Activated CD4-positive, alpha-beta memory T cell treated with anti-CD3 and anti-CD28 coated beads for 36 hours (primary cell): ENCODE measurements at regions not wholly inside any gene's neighbourhood (a gene's known extent, or its start where the extent isn't known, plus 50 kb on each side); places are given as distances from the start of the nearest gene placed in this dataset.
"Not testable (repeated sequence)": the region's sequence is repeated elsewhere in the genome, so short reads cannot be mapped to it uniquely, and the experiment has no call there.

ENCODE experiments used
- CTCF ChIA-PET: fragments of 350-600 bp; sonication (Branson Sonifier 250); formaldehyde crosslinking; loops from one replicate; lab custom pipeline; 2021; ENCODE audit warnings: antibody characterized with exemption, inconsistent platforms; lab: Charles Lee
- POLR2A ChIA-PET: fragments of 350-600 bp; sonication (Branson Sonifier 250); formaldehyde crosslinking; loops from one replicate; lab custom pipeline; 2021; ENCODE audit warnings: antibody characterized with exemption; lab: Charles Lee
- DNase-seq: peaks from one replicate; pipeline ENCODE4 v3.0.0-alpha.2; 2020
- H3K27ac Mint-ChIP-seq: one replicate; pipeline ENCODE4 v1.8.0; 2021; ENCODE audit warnings: mixed read lengths
- H3K27me3 Mint-ChIP-seq: one replicate; pipeline ENCODE4 v1.8.0; 2021; ENCODE audit warnings: mixed read lengths
- H3K36me3 Mint-ChIP-seq: one replicate; pipeline ENCODE4 v1.8.0; 2021; ENCODE audit warnings: mixed read lengths
- H3K4me1 Mint-ChIP-seq: one replicate; pipeline ENCODE4 v1.8.0; 2021; ENCODE audit warnings: low read depth, mixed read lengths
- H3K4me3 Mint-ChIP-seq: one replicate; pipeline ENCODE4 v1.8.0; 2021; ENCODE audit warnings: mild to moderate bottlenecking, mixed read lengths
- H3K9me3 Mint-ChIP-seq: one replicate; pipeline ENCODE4 v1.8.0; 2021; ENCODE audit warnings: mixed read lengths
- intact Hi-C: fragments of 100-400 bp; cut with micrococcal nuclease; formaldehyde crosslinking; loops from one replicate; pipeline ENCODE4 v1.15.1; 2023

GRCh38 chr21:27984663-27985325 is 1007.9 kb downstream of the LTN1 start:
- H3K27me3 Mint-ChIP-seq, H3K4me1 Mint-ChIP-seq, H3K4me3 Mint-ChIP-seq, H3K27ac Mint-ChIP-seq, intact Hi-C loops, H3K36me3 Mint-ChIP-seq, DNase-seq, H3K9me3 Mint-ChIP-seq, POLR2A ChIA-PET, CTCF ChIA-PET: not testable (repeated sequence)

DNA sequence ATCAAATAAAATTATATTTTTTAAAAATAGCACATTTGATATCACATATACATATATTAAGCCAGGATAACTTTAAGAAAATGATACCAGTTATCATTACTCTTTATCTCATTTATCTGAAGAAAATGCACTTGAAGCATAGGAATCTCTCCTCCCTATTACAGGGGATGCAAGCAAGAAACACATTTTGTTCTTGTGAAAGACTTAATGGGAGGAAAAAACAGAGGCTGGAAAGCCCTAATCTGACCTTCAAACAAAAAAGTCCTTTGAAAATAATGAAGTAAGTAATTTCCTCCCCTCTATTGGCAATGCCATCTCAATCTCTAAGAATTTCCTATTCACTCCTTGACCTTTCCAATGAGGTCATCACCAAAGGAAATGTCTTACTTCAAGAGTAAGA is 1012.6 kb upstream of the ADAMTS5 start:
- intact Hi-C loops, CTCF ChIA-PET, DNase-seq, H3K27ac Mint-ChIP-seq, H3K4me1 Mint-ChIP-seq, H3K27me3 Mint-ChIP-seq, H3K36me3 Mint-ChIP-seq, POLR2A ChIA-PET, H3K9me3 Mint-ChIP-seq, H3K4me3 Mint-ChIP-seq: not testable (repeated sequence)

DNA sequence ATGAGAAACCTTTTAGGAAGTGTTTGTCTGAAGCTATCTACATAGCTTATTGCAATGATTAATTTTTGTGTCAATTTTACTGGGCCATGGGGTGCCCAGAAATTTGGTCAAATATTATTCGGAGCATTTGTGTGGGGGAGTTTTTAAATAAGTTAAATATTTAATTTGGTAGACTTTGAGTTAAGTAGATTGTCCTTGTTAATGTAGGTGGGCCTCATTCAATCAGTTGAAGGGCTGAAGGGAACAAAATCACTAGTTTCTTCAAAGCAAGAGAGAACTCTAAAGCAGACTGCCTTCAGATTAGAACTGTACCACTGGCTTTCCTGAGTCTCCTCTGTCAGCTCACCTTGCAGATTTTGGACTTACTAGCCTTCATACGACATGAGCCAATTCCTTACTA is 1008.6 kb upstream of the ADAMTS5 start:
- H3K4me3 Mint-ChIP-seq = no peak overlapping the region
- H3K27ac Mint-ChIP-seq = no peak overlapping the region
- ChIA-PET CTCF (no interaction called here), POLR2A (no interaction called here)
- no peaks in the 10 kb centered on the region for H3K27me3 Mint-ChIP-seq
- no peaks in the 10 kb centered on the region for H3K36me3 Mint-ChIP-seq
- no peak for DNase-seq
- H3K4me1 Mint-ChIP-seq = no peaks in the 10 kb centered on the region
- H3K9me3 Mint-ChIP-seq = peaks cover 3% of the 10 kb centered on the region
- intact Hi-C loops = no loop called here

GRCh38 chr21:27974152-27974551 is 1007.3 kb upstream of the ADAMTS5 start:
- intact Hi-C loops, H3K36me3 Mint-ChIP-seq, H3K9me3 Mint-ChIP-seq, H3K27me3 Mint-ChIP-seq, H3K4me1 Mint-ChIP-seq, H3K27ac Mint-ChIP-seq, POLR2A ChIA-PET, DNase-seq, CTCF ChIA-PET, H3K4me3 Mint-ChIP-seq: not testable (repeated sequence)

- H3K27me3 Mint-ChIP-seq, POLR2A ChIA-PET, H3K27ac Mint-ChIP-seq, DNase-seq, CTCF ChIA-PET, H3K4me3 Mint-ChIP-seq, H3K36me3 Mint-ChIP-seq, H3K4me1 Mint-ChIP-seq, intact Hi-C loops, H3K9me3 Mint-ChIP-seq: not testable (repeated sequence)
These were observed 1001.4 kb upstream of the ADAMTS5 start for GRCh38 chr21:27968240-27968639.

GRCh38 chr21:27954543-27955165 is 987.8 kb upstream of the ADAMTS5 start:
- ChIA-PET POLR2A (no interaction called here), CTCF (no interaction called here)
- intact Hi-C loops = no loop called here
- H3K27me3 Mint-ChIP-seq = no peaks in the 10 kb centered on the region
- H3K4me3 Mint-ChIP-seq = no peak overlapping the region
- H3K9me3 Mint-ChIP-seq = peaks cover 2% of the 10 kb centered on the region
- H3K4me1 Mint-ChIP-seq = no peaks in the 10 kb centered on the region
- H3K36me3 Mint-ChIP-seq = no peaks in the 10 kb centered on the region
- DNase-seq = no peak
- no peak overlapping the region for H3K27ac Mint-ChIP-seq

GRCh38 chr21:27953340-27954045 is 986.6 kb upstream of the ADAMTS5 start:
- Mint-ChIP-seq H3K4me1 (no peaks in the 10 kb centered on the region), H3K36me3 (no peaks in the 10 kb centered on the region), H3K9me3 (no peaks in the 10 kb centered on the region), H3K4me3 (no peak overlapping the region), H3K27ac (no peak overlapping the region), H3K27me3 (no peaks in the 10 kb centered on the region)
- intact Hi-C loops = no loop called here
- CTCF ChIA-PET = no interaction called here
- POLR2A ChIA-PET = no interaction called here
- no peak for DNase-seq

- H3K9me3 Mint-ChIP-seq, POLR2A ChIA-PET, H3K36me3 Mint-ChIP-seq, DNase-seq, H3K4me1 Mint-ChIP-seq, H3K27ac Mint-ChIP-seq, H3K27me3 Mint-ChIP-seq, H3K4me3 Mint-ChIP-seq, intact Hi-C loops, CTCF ChIA-PET: not testable (repeated sequence)
These were observed 982.2 kb upstream of the ADAMTS5 start for GRCh38 chr21:27949093-27949492.

GRCh38 chr21:27930108-27930767 is 963.4 kb upstream of the ADAMTS5 start:
- POLR2A ChIA-PET, H3K4me3 Mint-ChIP-seq, CTCF ChIA-PET, H3K9me3 Mint-ChIP-seq, H3K4me1 Mint-ChIP-seq, DNase-seq, H3K27me3 Mint-ChIP-seq, H3K36me3 Mint-ChIP-seq, intact Hi-C loops, H3K27ac Mint-ChIP-seq: not testable (repeated sequence)

GRCh38 chr21:27929179-27929578 is 962.3 kb upstream of the ADAMTS5 start:
- H3K9me3 Mint-ChIP-seq, H3K4me1 Mint-ChIP-seq, CTCF ChIA-PET, POLR2A ChIA-PET, intact Hi-C loops, DNase-seq, H3K27ac Mint-ChIP-seq, H3K36me3 Mint-ChIP-seq, H3K4me3 Mint-ChIP-seq, H3K27me3 Mint-ChIP-seq: not testable (repeated sequence)

DNA sequence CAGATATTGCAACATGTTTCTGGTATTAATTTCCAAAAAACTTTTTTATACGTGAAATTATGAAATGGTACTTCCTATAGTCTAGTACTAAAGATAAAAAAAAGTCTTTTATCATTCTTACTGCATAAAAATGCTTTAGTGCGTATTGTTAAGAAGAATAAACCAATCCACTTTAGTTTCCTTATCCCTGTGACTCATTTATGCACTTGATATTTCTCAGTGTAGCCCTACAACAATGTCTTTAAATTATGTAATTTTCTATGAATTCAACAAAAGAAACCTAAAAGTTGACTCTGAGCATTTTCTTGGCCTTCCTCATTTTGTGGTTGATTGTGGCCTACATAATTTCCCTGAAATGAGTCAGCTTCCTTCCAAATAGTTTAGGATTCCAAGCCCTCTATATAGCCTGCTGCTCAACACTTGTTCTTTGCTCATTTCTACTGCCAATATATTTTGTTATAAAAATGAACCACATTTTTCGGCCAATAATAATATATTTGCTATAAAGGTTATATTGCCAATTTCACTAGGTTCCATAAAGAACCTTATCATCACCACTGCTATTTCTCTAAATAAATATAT is 961.7 kb upstream of the ADAMTS5 start:
- POLR2A ChIA-PET, H3K27ac Mint-ChIP-seq, H3K9me3 Mint-ChIP-seq, H3K4me1 Mint-ChIP-seq, H3K36me3 Mint-ChIP-seq, intact Hi-C loops, H3K27me3 Mint-ChIP-seq, DNase-seq, H3K4me3 Mint-ChIP-seq, CTCF ChIA-PET: not testable (repeated sequence)

DNA sequence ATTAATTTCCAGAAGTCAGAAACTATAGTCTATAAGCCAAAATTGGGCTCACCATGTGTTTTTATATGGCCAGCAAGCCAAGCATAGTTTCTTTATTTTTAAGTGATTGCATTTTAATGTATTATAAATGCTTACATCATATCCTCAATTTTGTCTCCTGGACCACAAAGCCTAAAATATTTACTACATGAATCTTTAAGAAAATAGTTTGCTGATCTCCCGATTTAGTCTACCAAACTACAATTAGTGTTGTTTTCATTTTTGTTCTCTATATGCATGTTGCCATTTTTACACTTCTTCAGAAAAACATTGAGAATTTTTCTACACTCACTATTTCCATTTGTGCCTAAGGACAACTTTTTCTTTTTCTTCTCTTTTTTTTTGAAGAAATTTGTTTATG is 954.5 kb upstream of the ADAMTS5 start:
- CTCF ChIA-PET, H3K27me3 Mint-ChIP-seq, H3K4me1 Mint-ChIP-seq, DNase-seq, H3K36me3 Mint-ChIP-seq, intact Hi-C loops, H3K27ac Mint-ChIP-seq, H3K4me3 Mint-ChIP-seq, POLR2A ChIA-PET, H3K9me3 Mint-ChIP-seq: not testable (repeated sequence)
